ENCODE measurements at regions not wholly inside any gene's neighbourhood (a gene's known extent, or its start where the extent isn't known, plus 50 kb on each side); places are given as distances from the start of the nearest gene placed in this dataset.

DNA sequence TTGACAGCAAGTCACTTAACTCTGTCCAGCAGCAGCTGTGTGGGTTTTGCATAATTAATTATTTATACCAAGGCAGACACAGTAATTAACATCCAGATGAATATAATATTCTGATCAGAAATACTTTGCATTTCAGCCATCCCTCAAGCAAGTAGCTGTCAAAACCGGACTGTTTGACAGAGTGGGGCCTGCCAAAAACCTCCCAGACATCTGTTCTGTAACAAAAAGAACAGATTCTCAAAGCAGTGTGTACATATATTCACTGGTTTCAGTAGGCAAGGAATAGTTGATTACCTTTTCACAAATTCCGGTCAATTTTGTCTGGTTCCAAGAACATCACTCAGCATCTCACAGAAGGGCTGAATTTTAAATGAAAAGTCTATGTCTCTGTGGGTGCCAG lies 291.6 kb downstream of the CMPK2 start:
- intact Hi-C loops (cut with micrococcal nuclease): no loop called here
- no peak for ATAC-seq
- ChIA-PET CTCF (no interaction called here), POLR2A (no interaction called here), RAD21 (ENCODE audit: low non-redundant PET in 1 of 2, low total read pairs in 2 of 2, uncharacterized antibody in 2 of 2, unreplicated experiment in 2 of 2) (no interaction called here)
- H3K27ac ChIP-seq (ENCODE audit: low read depth, low read length): no peak overlapping the region
- no peak overlapping the region for H3K4me2 ChIP-seq (ENCODE audit: low read length)
- H3K4me1 ChIP-seq (ENCODE audit: control insufficient read depth in 1 of 2, insufficient read depth in 2 of 2, low read length in 2 of 2): no peaks in the 10 kb centered on the region
- no peaks in the 10 kb centered on the region for H4K20me1 ChIP-seq (ENCODE audit: insufficient read depth)
- BruUV-seq (replicated peaks): no TSS peak
- H3K79me2 ChIP-seq (ENCODE audit: insufficient read depth, low read length): no peaks in the 10 kb centered on the region
- no peak overlapping the region for H2AFZ ChIP-seq (ENCODE audit: low read depth, low read length, poor library complexity, severe bottlenecking)
- H3K9me2 ChIP-seq (ENCODE audit: insufficient read depth): no peaks in the 10 kb centered on the region
- no peak overlapping the region for H3K9ac ChIP-seq (ENCODE audit: low read length)
- no peaks in the 10 kb centered on the region for H3K27me3 ChIP-seq (ENCODE audit: insufficient read depth, low read length)
- DNase-seq (ENCODE audit: low read depth, low spot score): no peak
- no peaks in the 10 kb centered on the region for H3K36me3 ChIP-seq (ENCODE audit: control insufficient read depth in 1 of 2, insufficient read depth in 2 of 2, low read length in 2 of 2)
- peaks cover 0 to 3% of the 10 kb centered on the region in 2 experiments; a peak in 1 of 4 replicates for H3K9me3 ChIP-seq (ENCODE audit: control insufficient read depth in 1 of 2, insufficient read depth in 1 of 2, low read depth in 1 of 2, low read length in 2 of 2)
- no peak overlapping the region for H3K4me3 ChIP-seq (replicated peaks in 1 of 2; ENCODE audit: low read depth in 1 of 2, low read length in 2 of 2)
- TF ChIP-seq, protein P1, sequence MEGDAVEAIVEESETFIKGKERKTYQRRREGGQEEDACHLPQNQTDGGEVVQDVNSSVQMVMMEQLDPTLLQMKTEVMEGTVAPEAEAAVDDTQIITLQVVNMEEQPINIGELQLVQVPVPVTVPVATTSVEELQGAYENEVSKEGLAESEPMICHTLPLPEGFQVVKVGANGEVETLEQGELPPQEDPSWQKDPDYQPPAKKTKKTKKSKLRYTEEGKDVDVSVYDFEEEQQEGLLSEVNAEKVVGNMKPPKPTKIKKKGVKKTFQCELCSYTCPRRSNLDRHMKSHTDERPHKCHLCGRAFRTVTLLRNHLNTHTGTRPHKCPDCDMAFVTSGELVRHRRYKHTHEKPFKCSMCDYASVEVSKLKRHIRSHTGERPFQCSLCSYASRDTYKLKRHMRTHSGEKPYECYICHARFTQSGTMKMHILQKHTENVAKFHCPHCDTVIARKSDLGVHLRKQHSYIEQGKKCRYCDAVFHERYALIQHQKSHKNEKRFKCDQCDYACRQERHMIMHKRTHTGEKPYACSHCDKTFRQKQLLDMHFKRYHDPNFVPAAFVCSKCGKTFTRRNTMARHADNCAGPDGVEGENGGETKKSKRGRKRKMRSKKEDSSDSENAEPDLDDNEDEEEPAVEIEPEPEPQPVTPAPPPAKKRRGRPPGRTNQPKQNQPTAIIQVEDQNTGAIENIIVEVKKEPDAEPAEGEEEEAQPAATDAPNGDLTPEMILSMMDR (IDR thresholded peaks at IDR 0.05 in 2 of 3, conservative IDR thresholded peaks at IDR 0.05 in 1 of 3; ENCODE audit: borderline replicate concordance in 1 of 3, insufficient read depth in 1 of 3, low read depth in 2 of 3, low read length in 2 of 3): no peak
- TF ChIP-seq FOSL1 (IDR thresholded peaks at IDR 0.05; ENCODE audit: low read depth) (no peak), EGR1 (IDR thresholded peaks at IDR 0.05; ENCODE audit: low read depth) (no peak), CEBPB (IDR thresholded peaks at IDR 0.05; ENCODE audit: low read depth) (no peak), JUND (IDR thresholded peaks at IDR 0.05) (no peak), POLR2A (IDR thresholded peaks at IDR 0.05; ENCODE audit: borderline replicate concordance, extremely low read depth, insufficient read depth, insufficient read length) (no peak), SIN3A (IDR thresholded peaks at IDR 0.05; ENCODE audit: low read depth) (no peak), POLR2AphosphoS5 (IDR thresholded peaks at IDR 0.05; ENCODE audit: low read depth, low read length) (no peak), YY1 (IDR thresholded peaks at IDR 0.05; ENCODE audit: extremely low read depth, insufficient replicate concordance, low read depth, low read length) (no peak), SRF (IDR thresholded peaks at IDR 0.05; ENCODE audit: low read depth) (no peak), SP1 (IDR thresholded peaks at IDR 0.05; ENCODE audit: low read depth) (no peak), ELF1 (IDR thresholded peaks at IDR 0.05; ENCODE audit: borderline replicate concordance, low read depth) (no peak)
- TF ChIP-seq, protein P2, sequence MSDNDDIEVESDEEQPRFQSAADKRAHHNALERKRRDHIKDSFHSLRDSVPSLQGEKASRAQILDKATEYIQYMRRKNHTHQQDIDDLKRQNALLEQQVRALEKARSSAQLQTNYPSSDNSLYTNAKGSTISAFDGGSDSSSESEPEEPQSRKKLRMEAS (IDR thresholded peaks at IDR 0.05): no peak
- TF ChIP-seq, protein P3, sequence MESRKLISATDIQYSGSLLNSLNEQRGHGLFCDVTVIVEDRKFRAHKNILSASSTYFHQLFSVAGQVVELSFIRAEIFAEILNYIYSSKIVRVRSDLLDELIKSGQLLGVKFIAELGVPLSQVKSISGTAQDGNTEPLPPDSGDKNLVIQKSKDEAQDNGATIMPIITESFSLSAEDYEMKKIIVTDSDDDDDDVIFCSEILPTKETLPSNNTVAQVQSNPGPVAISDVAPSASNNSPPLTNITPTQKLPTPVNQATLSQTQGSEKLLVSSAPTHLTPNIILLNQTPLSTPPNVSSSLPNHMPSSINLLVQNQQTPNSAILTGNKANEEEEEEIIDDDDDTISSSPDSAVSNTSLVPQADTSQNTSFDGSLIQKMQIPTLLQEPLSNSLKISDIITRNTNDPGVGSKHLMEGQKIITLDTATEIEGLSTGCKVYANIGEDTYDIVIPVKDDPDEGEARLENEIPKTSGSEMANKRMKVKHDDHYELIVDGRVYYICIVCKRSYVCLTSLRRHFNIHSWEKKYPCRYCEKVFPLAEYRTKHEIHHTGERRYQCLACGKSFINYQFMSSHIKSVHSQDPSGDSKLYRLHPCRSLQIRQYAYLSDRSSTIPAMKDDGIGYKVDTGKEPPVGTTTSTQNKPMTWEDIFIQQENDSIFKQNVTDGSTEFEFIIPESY (IDR thresholded peaks at IDR 0.05; ENCODE audit: extremely low read depth, insufficient replicate concordance, low read length): no peak
- TF ChIP-seq, protein P4, sequence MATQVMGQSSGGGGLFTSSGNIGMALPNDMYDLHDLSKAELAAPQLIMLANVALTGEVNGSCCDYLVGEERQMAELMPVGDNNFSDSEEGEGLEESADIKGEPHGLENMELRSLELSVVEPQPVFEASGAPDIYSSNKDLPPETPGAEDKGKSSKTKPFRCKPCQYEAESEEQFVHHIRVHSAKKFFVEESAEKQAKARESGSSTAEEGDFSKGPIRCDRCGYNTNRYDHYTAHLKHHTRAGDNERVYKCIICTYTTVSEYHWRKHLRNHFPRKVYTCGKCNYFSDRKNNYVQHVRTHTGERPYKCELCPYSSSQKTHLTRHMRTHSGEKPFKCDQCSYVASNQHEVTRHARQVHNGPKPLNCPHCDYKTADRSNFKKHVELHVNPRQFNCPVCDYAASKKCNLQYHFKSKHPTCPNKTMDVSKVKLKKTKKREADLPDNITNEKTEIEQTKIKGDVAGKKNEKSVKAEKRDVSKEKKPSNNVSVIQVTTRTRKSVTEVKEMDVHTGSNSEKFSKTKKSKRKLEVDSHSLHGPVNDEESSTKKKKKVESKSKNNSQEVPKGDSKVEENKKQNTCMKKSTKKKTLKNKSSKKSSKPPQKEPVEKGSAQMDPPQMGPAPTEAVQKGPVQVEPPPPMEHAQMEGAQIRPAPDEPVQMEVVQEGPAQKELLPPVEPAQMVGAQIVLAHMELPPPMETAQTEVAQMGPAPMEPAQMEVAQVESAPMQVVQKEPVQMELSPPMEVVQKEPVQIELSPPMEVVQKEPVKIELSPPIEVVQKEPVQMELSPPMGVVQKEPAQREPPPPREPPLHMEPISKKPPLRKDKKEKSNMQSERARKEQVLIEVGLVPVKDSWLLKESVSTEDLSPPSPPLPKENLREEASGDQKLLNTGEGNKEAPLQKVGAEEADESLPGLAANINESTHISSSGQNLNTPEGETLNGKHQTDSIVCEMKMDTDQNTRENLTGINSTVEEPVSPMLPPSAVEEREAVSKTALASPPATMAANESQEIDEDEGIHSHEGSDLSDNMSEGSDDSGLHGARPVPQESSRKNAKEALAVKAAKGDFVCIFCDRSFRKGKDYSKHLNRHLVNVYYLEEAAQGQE (IDR thresholded peaks at IDR 0.05; ENCODE audit: low read depth): no peak
- TF ChIP-seq, protein P5, sequence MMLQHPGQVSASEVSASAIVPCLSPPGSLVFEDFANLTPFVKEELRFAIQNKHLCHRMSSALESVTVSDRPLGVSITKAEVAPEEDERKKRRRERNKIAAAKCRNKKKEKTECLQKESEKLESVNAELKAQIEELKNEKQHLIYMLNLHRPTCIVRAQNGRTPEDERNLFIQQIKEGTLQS (IDR thresholded peaks at IDR 0.05): no peak

Measured in HCT116 (cell line).